ENCODE measurements at regions not wholly inside any gene's neighbourhood (a gene's known extent, or its start where the extent isn't known, plus 50 kb on each side); places are given as distances from the start of the nearest gene placed in this dataset.
"Not testable (repeated sequence)": the region's sequence is repeated elsewhere in the genome, so short reads cannot be mapped to it uniquely, and the experiment has no call there.

DNA sequence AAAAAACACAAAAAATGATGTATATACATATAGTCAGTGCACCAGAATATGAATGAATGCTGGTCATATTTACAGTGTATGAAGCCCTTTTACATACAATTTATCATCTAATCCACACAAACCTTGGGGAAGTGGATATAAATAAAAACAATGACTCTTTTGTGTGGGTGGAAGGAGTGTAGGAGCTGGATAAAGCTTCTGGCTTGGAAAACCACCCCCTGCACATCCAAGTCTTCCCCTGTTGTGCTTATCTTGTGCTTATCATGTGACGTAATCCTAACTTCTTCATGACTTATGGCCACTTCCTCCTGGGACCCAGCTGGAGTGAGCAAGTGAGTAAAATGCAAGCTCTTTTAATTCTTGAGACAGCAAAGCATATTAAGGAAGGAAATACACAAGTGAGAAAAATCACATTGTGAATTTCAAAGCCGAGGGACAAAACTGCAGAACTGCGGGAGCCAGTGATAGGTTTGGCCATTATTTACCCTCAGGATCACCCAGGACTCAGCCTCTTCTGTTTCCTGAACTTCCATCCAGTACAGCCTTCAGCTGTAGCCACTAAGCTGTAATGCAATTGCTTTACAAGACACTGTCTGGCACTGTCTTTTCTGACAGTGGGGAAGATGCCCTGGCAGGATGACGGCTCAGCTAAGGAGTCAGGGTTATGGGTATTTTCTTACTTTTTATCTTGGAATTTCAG lies 104.0 kb upstream of the PPM1J start:
- no peak for DNase-seq (ENCODE audit: low spot score)

DNA sequence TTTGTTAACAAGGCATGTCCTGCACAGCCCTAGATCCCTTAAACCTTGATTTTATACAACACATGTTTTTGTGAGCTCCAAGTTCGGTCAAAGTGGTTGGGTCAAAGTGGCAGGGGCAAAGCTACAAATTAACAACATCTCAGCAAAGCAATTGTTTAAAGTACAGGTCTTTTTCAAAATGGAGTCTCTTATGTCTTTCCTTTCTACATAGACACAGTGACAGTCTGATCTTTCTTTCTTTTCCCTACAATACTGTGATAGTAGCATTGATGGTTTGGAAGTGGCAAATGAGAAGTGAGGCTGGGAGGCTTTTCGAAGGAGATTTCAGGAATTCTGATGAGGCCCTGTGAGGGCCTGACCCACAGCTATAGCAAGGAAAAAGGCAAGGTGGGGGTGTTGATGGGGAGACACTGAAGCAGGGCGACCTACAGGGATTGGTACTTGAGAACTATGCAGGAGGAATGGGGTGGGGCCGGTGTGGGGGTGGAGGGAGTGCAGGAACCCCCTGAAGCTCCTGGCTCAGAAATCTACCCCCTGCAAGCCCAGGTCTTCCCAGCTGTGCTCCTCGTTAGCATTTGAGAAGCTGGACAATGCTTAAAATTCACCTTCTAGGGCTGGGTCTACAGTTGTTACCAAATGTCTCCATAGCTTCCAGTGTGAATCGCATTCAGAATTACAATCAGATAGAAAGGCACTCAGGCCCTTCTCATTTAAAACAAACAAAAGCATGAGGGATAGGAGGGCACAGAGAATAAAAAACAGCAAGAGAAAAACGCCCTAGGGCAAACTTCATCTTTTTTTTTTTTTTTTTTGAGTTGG lies 102.6 kb upstream of the PPM1J start:
- DNase-seq (ENCODE audit: low spot score) = no peak

DNA sequence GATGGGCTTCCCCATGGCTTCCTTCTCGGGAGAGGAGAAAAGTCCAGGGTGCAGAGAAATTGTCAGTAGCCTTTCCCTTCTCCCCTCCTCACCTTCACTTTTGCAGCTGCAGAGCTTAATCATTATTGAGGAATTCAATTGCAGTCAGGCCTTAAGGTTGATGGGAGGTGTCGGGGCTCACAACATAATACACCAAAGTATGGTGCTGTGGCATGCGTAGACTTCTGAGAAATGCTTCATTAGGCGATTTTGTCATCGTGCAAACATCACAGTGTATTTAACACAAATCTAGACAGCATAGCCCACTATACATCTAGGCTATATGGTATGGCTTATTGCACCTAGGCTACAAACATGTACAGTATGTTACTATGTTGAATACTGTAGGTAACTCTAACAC lies 100.2 kb upstream of the PPM1J start:
- no peak for DNase-seq (ENCODE audit: low spot score)

DNA sequence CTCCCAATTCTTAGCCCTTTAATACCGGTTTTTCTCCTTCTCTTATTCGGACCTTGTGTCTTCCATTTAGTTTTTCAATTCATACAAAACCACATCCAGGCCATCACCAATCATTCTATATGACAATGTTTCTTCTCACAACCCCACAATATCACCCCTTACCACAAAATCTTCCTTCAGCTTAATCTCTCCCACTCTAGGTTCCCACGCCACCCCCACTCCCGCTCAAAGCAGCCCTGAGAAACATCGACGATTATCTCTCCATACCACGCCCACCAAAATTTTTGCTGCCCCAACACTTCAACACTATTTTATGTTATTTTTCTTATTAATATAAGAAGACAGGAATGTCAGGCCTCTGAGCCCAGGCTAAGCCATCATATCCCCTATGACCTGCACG lies 99.5 kb upstream of the PPM1J start:
- DNase-seq (ENCODE audit: low spot score) = not testable (repeated sequence)

DNA sequence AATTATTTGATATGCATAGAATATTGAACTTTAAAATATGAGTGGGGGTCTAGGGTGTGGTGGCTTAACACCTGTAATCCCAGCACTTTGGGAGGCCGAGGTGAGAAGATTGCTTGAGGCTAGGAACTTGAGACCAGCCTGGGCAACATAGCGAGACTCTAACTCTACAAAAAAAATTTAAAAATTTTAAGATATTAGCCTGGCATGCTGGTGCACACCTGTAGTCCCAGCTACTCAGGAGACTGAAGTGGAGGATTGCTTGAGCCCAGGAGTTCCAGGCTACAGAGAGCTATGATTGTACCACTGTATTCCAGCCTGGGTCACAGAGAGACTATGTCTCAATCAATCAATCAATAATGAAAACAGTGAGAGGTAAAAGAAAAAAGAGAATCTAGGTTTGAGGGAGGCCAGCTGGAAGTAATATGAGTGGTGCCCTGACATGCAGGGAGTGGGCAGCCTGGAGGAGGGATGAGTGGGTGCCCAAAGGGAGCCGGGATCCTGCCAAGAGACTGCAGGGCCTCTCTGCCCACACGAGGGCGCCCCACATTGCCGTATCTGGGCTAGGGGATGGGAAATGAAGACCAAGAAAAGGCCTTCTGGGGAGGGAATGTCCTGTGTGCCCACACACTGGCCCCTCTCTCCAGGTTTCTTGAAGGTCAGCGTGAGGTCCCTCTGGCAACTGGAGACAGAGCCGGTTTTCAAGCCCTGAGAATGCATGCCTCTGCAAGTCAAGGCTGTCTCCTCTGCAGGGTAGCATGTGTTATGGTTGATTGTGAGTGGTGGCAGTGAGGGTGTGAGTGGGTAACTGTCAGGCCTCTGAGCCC lies 93.9 kb upstream of the PPM1J start:
- DNase-seq (ENCODE audit: low spot score) = peak; percentile 74

DNA sequence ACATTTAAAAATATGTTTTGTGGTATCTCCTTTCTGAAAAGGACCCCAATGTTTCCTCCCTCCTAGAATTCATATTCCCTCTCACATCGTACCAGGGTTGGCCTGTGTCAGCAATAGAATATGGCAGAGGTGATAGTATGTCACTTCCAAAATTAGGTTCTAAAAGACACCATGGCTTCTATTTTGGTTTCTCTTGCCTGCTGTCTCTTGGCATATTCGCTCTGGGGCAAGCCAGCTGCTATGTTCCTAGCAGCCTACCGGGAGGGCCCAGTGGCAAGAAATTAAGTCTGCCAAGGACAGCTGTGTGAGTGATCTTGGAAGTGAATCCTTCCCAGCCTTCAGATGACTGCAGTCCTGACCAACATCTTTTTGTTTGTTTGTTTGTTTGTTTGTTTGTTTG lies 92.9 kb upstream of the PPM1J start:
- no peak for DNase-seq (ENCODE audit: low spot score)

DNA sequence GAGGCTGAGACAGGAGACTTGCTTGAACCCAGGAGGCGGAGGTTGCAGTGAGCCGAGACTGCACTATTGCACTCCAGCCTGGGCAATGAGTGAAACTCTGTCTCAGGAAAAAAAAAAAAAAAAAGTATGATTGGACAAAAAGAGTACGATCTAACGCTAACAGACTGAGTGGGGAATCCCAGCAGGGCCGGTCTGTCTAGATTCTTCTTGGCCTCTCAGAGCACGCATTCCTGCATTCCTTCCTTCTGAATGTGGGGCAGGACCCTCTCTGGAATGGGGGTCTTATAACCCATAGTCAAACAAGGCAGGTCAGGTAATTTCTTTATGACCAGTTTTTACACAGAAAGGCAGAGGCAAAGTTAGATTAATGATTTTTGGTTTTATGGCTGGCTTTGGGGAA lies 92.0 kb upstream of the PPM1J start:
- no peak for DNase-seq (ENCODE audit: low spot score)

DNA sequence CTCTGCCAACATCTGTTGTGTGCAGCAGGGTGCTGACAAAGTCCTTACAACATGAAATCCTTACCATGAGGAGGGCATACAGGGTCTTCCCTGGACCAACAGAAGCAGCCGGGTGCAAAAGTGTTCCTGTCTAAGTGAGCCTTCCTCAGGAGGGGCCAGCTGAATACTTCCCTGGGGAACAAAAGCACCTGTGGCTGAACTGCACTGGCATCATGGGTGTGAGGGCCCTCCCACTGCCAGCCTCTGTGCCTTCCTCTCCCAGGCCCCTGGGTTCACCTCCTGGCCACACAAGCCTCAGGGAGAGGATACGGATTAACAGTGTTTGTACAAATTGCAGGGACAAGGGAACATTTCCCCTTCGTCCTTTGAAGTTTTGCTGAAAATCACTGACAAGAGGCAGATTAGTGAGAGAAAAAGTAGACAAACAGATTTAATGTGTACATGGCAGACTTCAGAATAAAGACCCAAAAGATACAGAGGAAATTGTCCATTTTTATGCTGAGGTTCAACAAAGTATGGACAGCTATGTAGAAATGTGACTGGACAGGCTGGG lies 91.0 kb upstream of the PPM1J start:
- no peak for DNase-seq (ENCODE audit: low spot score)

DNA sequence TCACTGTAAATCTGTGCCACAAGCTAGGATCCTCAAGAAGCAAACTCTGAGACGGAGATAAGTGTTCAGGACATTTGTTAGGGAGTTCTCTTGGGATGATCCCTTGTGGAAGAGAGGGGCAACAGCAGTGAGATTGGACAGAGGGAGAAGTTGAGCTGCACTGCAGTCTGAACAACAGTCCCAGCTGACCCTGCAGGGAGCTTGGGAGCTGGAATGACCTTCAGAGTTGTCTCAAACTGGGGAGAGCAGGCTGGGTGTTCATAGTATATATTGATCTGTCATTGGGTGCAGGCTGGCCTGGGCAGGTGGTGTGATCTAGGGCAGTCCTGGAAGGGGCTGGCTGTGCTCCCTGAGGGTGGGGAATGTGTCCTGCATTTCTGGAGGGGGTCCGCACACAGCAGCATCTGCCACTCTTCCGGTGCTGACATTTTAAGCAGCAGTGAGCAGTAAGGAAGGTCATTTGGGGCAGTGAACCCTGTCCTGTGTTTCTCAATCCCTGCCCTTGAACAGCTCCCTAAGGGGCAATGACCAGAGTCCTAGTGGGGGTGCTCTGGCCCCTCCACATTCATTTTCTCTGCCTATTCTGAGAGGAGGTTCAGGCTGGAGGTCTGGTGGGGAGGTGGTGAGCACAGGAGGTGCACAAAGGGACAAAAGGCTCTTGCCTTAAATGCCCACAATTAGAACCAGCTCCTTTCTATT lies 90.2 kb upstream of the PPM1J start:
- DNase-seq (ENCODE audit: low spot score) = no peak

DNA sequence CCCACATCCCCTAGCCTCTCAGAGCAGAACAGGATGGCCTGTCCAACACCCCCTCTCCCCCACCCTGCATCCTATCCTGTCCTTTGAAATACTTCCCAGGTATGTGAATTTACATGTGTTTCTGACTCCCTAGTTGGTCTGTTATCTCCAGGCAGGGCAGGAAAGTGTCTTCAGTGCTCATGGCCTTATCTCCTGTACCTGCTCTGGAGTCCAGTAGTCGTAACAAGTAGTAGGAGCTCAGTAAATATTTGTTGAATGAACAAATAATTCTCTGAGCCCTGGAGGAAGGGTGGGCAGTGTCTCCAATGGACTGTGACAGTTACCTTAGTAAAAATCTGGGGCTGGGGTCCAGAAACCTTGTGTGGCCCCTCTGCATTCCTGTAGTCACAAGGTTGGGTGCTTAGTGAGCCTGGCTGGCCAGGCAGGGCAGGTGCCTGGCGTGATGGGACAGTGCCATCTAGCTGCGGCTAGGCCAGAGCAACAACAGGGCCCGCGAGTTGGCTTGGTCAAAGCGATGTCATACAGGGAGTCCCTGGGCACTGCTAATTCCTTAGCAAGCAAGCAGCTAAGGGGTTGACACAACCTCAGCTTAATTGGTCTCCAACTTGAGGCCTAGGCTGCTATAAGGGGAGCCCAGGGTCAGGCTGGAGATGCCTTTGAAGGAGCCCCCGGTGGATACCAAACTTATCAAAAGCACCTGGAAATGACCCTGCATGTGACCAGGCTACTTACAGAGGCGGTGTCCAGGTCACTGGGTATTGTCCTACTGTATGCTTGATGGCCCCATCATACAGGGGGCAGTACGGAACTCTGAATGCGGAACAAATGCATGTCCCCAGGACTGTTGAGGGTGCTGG lies 89.0 kb upstream of the PPM1J start:
- DNase-seq (ENCODE audit: low spot score) = peak; percentile 57

DNA sequence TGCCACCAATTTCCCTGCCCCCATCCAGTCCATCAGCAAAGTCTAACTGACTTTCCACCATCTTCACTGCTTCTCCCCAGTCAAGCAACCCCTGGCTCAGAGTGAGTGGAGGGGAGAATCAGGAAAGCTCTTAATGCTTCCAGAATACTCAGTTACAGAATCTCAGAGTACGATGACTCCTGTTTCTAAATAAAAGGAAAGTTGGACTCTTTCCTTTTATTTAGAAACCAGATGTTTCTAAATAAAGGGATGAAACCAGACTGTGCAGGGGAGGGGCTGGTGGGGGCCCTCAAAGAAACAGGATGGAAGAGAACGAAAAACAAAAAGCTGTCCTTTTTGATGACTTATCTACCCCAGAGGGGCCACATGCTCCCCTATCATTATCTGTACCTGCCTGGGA lies 85.2 kb upstream of the PPM1J start:
- no peak for DNase-seq (ENCODE audit: low spot score)

DNA sequence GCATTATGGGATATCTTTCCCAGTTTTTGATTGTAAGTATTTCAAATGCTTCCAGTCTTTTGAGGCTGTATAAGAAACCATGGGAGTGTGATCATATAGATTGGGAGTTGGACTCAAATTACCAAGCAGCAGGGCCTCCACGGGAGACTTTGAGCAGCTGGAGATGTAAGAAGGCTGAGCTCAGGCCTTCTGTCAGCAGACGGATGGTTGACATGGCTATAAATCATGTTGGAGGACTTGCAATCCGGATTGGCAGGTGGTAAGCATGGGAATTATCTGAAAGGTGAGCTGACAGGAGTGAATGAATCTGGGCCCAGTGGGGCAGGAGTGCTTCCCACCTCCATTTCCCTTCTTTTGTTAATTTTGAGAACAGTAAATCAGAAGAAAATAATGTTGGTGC lies 83.2 kb upstream of the PPM1J start:
- no peak for DNase-seq (ENCODE audit: low spot score)

DNA sequence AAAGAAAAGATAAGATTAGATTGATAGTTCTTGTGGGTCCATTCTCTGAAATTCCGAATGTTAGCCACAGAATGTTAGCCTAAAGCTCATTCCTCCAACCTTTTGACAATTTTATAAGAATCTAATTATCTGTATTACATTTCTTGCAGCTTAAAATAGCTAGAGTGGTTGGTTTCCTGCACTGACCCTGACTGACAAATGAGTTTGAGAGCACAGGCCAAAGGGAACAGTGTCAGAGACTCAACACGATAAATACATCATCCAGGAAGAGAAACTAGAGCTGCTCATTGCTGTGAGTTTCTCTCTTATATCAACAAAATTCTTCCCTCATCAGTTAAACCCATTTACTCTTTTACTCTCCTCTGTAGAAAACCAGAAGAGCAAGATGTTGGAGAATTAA lies 82.1 kb upstream of the PPM1J start:
- DNase-seq (ENCODE audit: low spot score) = no peak

DNA sequence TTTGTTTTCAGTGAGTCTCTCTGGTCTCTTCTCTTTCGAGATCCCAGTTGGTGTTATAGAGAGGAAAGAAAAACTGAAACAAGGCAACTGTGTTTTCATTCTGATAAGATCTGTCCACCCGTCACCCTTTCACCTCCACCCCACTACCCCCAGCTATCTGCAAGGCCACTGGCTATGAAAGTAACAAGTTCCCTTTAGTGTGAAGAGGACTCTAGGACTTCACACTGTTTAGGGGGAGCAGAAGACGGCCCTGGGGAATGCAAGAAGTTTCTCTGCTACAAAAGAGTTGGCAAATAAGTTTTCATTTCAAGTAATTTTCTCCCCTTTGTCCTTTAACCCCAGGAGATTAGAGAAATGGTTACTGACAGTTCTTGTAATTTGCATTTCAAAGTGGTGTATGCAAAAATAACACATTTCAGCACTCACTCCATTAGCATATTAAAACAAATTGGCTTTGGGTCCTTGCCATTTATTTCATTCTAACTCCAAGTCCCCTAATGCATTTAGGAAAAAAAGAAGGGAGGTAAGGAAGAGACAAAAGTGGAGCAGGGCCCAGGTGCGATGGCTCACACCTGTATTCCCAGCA lies 79.6 kb upstream of the PPM1J start:
- no peak for DNase-seq (ENCODE audit: low spot score)

DNA sequence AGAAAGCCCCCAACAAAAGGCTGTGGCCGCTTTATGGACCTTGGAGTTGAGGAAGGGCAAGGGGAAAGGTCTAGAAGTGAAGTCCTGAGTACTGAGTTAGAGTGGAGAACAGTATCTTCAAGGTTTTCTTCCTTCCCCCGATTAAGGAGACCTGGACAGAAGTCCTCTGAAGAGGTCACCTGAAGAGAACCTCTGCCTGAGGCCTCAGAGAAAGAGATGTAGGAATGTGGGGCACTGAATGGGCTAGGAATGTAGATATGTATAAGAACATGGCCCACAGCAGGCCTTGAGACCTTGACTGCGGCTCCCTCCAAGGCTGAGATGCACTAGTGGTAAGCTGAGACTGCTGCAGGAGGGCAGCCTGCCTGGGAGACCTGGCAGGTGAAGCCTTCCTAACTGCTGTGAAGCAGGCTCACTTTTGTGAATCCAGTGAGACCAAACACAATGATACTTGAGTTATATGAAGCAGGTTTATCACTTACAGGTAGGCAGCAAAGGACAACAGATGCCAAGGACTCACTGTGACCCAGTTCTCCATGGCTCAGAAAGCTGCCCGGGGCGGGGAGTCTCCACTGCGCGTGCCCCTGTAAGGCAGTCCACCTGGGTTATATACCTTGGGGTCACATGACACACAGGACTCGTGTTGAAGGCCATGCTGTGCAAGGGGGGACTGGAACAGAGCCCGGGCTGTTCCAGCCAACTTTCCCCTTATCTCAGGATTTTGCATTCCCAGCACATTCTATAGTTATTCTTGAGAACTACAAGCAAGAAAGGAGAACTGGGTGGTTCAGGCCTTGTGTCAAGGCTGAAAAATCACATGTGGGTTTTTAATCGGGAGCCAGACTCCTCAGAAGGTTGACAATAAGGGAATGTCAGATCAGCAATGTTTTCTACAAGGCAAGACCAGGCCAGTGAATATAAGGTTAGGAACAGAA lies 78.8 kb upstream of the PPM1J start:
- DNase-seq (ENCODE audit: low spot score) = no peak

DNA sequence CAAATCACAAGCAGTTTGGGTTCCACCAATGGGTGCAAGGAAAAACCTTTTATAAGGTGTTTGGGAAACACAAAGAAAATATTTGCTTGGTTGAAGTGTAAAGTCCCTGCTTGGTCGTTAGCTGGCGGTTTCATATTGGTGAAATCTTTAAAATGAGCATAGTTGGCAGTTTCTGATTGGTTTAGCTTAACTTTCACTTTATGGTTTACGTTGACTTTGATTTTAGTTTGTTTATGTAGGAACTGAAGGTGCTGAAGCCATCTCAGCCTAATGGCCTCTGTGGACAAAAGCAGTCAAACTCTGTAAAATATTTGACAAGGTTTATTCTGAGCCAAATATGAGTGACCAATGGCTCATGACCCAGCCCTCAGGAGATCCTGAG lies 76.6 kb upstream of the PPM1J start:
- DNase-seq (ENCODE audit: low spot score) = no peak

DNA sequence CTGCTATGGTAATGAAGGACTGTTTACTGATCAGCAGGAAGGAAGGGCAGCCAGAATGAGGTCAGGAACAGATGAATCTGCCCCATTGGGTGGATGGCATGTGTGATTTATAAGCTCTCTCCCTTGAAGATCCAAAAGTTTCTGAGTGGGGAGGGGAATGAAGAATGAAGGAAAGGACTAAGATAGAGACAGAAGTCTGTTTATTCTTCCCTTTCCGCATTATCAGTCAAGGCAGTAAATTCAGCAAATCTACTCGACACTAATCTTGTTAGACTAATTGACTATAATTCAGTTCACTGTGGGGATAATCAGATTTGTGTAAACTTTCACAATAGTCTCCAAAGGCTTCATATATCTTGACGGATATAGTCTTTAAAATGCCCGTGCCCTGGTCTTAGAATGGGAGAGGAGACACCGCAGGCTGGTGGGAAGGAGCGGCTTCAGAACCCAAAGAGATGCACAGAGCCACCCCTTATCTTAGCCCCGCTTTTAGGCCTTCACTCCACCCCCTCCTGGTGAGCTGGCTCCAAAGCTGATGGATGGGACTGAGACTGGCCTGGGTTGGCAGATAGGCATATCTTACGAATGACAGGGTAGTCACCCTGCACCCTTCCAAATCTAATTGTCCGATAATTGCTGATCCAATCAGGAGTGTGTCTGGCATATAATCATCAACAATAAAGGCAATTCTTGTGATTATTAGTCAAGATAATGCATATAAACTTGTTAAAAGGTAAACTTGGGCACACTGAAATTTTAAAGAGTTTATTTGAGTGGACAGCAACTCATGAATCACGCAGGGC lies 76.0 kb upstream of the PPM1J start:
- no peak for DNase-seq (ENCODE audit: low spot score)

DNA sequence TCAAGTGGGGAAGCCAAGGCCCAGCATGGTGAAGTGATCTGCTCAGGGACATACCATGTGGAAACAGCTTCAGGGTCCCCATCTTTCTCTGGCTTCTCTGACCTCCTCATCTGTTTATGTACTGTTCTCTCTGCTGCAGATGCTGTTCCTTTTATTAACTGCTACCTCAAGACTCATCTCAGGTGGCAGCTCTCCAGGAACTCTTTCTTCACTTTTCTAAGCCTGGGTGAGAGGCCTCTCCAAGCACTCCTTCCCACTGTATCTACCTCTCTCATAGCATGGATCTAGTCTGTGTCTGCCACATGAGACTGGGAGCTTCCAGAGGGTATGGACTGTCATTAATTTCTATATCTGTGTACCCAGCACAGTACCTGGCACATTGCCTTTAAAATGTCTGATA lies 73.4 kb upstream of the PPM1J start:
- DNase-seq (ENCODE audit: low spot score) = no peak

DNA sequence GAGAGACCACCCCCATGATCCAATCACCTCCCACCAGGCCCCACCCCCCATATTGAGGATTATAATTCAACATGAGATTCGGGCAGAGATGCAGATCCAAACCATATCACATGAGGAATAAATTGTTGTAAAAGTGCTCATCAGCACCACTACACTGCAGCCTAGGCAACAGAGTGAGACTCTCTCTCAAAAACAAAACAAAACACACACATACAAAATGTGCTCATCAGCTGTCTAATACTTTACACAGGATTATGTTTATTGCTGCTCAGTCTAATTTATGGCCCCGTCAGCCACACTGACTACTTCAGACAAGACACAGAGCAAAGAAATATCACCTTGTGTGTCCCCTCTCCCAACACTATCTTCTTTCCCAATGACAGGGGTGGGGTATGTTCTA lies 72.9 kb upstream of the PPM1J start:
- no peak for DNase-seq (ENCODE audit: low spot score)

Data from germinal center (tissue), 1 donor.